ENCODE measurements at regions not wholly inside any gene's neighbourhood (a gene's known extent, or its start where the extent isn't known, plus 50 kb on each side); places are given as distances from the start of the nearest gene placed in this dataset.

DNA sequence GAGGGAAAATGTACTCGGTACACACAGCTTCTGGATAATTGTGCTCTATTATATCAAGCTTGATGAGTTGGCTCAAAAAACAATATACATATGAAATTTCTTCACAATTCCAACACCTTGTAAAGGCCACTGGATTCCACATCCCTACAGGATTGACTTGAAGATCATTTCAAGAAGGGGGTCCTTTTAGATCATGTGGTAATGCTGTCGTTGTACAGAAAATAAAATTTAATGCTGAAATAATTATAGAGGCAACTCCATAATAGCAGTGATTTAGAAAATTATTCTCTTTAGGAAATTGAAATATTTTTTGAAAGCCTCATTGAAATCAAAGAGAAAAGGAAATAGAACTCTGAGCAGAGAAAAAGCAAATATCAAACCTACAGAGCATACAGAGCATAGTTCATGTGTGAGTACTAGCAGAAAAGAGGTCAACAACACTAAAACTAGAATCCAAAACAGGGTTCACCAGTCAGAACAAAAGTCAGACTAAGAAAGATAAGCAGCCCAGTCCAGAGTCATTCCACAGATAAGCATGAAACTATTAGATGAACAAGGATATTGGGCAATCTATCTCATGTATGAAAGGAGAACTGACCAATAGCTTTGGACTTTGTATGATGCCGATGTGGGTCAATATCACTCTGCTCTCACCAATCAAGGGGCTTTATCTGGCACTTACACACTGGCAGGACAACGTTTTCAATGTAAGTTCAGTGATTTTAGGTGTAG is 79.5 kb upstream of the PALMD start (continued):
- TF ChIP-seq, protein P1, sequence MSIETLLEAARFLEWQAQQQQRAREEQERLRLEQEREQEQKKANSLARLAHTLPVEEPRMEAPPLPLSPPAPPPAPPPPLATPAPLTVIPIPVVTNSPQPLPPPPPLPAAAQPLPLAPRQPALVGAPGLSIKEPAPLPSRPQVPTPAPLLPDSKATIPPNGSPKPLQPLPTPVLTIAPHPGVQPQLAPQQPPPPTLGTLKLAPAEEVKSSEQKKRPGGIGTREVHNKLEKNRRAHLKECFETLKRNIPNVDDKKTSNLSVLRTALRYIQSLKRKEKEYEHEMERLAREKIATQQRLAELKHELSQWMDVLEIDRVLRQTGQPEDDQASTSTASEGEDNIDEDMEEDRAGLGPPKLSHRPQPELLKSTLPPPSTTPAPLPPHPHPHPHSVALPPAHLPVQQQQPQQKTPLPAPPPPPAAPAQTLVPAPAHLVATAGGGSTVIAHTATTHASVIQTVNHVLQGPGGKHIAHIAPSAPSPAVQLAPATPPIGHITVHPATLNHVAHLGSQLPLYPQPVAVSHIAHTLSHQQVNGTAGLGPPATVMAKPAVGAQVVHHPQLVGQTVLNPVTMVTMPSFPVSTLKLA (IDR thresholded peaks at IDR 0.05): no peak
- TF ChIP-seq, protein P2, sequence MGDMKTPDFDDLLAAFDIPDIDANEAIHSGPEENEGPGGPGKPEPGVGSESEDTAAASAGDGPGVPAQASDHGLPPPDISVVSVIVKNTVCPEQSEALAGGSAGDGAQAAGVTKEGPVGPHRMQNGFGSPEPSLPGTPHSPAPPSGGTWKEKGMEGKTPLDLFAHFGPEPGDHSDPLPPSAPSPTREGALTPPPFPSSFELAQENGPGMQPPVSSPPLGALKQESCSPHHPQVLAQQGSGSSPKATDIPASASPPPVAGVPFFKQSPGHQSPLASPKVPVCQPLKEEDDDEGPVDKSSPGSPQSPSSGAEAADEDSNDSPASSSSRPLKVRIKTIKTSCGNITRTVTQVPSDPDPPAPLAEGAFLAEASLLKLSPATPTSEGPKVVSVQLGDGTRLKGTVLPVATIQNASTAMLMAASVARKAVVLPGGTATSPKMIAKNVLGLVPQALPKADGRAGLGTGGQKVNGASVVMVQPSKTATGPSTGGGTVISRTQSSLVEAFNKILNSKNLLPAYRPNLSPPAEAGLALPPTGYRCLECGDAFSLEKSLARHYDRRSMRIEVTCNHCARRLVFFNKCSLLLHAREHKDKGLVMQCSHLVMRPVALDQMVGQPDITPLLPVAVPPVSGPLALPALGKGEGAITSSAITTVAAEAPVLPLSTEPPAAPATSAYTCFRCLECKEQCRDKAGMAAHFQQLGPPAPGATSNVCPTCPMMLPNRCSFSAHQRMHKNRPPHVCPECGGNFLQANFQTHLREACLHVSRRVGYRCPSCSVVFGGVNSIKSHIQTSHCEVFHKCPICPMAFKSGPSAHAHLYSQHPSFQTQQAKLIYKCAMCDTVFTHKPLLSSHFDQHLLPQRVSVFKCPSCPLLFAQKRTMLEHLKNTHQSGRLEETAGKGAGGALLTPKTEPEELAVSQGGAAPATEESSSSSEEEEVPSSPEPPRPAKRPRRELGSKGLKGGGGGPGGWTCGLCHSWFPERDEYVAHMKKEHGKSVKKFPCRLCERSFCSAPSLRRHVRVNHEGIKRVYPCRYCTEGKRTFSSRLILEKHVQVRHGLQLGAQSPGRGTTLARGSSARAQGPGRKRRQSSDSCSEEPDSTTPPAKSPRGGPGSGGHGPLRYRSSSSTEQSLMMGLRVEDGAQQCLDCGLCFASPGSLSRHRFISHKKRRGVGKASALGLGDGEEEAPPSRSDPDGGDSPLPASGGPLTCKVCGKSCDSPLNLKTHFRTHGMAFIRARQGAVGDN (CRISPR knock-in tag; IDR thresholded peaks at IDR 0.05): no peak
- TF ChIP-seq, protein P3, sequence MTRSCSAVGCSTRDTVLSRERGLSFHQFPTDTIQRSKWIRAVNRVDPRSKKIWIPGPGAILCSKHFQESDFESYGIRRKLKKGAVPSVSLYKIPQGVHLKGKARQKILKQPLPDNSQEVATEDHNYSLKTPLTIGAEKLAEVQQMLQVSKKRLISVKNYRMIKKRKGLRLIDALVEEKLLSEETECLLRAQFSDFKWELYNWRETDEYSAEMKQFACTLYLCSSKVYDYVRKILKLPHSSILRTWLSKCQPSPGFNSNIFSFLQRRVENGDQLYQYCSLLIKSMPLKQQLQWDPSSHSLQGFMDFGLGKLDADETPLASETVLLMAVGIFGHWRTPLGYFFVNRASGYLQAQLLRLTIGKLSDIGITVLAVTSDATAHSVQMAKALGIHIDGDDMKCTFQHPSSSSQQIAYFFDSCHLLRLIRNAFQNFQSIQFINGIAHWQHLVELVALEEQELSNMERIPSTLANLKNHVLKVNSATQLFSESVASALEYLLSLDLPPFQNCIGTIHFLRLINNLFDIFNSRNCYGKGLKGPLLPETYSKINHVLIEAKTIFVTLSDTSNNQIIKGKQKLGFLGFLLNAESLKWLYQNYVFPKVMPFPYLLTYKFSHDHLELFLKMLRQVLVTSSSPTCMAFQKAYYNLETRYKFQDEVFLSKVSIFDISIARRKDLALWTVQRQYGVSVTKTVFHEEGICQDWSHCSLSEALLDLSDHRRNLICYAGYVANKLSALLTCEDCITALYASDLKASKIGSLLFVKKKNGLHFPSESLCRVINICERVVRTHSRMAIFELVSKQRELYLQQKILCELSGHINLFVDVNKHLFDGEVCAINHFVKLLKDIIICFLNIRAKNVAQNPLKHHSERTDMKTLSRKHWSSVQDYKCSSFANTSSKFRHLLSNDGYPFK (CRISPR knock-in tag; IDR thresholded peaks at IDR 0.05; ENCODE audit: borderline replicate concordance): no peak
- TF ChIP-seq, protein P4, sequence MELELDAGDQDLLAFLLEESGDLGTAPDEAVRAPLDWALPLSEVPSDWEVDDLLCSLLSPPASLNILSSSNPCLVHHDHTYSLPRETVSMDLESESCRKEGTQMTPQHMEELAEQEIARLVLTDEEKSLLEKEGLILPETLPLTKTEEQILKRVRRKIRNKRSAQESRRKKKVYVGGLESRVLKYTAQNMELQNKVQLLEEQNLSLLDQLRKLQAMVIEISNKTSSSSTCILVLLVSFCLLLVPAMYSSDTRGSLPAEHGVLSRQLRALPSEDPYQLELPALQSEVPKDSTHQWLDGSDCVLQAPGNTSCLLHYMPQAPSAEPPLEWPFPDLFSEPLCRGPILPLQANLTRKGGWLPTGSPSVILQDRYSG (CRISPR knock-in tag; IDR thresholded peaks at IDR 0.05): no peak
- no peak for TF ChIP-seq HNRNPK (IDR thresholded peaks at IDR 0.05; ENCODE audit: low read depth, low read length, poor library complexity, severe bottlenecking)
- TF ChIP-seq ZNF317 (CRISPR knock-in tag; IDR thresholded peaks at IDR 0.05): no peak
- no peak for TF ChIP-seq ZNF558 (CRISPR knock-in tag; IDR thresholded peaks at IDR 0.05; ENCODE audit: borderline replicate concordance)
